Smooth muscle cell (in vitro differentiated cells): ENCODE measurements at regions not wholly inside any gene's neighbourhood (a gene's known extent, or its start where the extent isn't known, plus 50 kb on each side); places are given as distances from the start of the nearest gene placed in this dataset.
"Not testable (repeated sequence)": the region's sequence is repeated elsewhere in the genome, so short reads cannot be mapped to it uniquely, and the experiment has no call there.

Source experiments
- DNase-seq: peaks from one replicate; lab custom pipeline; 2025; ENCODE audit not compliant: unreplicated experiment; lab: John Stamatoyannopoulos, UW
- H2AFZ ChIP-seq: fragments of 200-600 bp; sonication (generic); 2 replicates; pipeline ENCODE4 v1.6.0; 2016; ENCODE audit warnings: antibody characterized with exemption, low read depth, mild to moderate bottlenecking
- H3F3A ChIP-seq: fragments of 200-600 bp; sonication (generic); 2 replicates; pipeline ENCODE4 v1.6.0; 2017; ENCODE audit warnings: antibody characterized with exemption, low read depth
- H3K27ac ChIP-seq: fragments of 200-600 bp; sonication (generic); 2 replicates; pipeline ENCODE4 v1.5.1; 2016; ENCODE audit warnings: low read depth, mild to moderate bottlenecking
- H3K27me3 ChIP-seq: fragments of 200-600 bp; sonication (generic); 2 replicates; pipeline ENCODE4 v1.6.1; 2016; ENCODE audit warnings: low read depth, mild to moderate bottlenecking
- H3K36me3 ChIP-seq: fragments of 200-600 bp; sonication (generic); 2 replicates; pipeline ENCODE4 v1.5.1; 2016; ENCODE audit warnings: low read depth
- H3K4me1 ChIP-seq: fragments of 200-600 bp; sonication (generic); 2 replicates; pipeline ENCODE4 v1.5.1; 2016; ENCODE audit warnings: low read depth
- H3K4me2 ChIP-seq: fragments of 200-600 bp; sonication (generic); 2 replicates; pipeline ENCODE4 v1.6.0; 2016; ENCODE audit warnings: mild to moderate bottlenecking
- H3K4me3 ChIP-seq: fragments of 200-600 bp; sonication (generic); 2 replicates; pipeline ENCODE4 v1.5.1; 2016; ENCODE audit warnings: mild to moderate bottlenecking
- H3K79me2 ChIP-seq: fragments of 200-600 bp; sonication (generic); 2 replicates; pipeline ENCODE4 v1.6.0; 2016; ENCODE audit warnings: low read depth, mild to moderate bottlenecking
- H3K9ac ChIP-seq: fragments of 200-600 bp; sonication (generic); 2 replicates; pipeline ENCODE4 v1.6.0; 2016; ENCODE audit warnings: low read depth
- H3K9me3 ChIP-seq: fragments of 200-600 bp; sonication (generic); replicated peaks from 2 replicates; pipeline ENCODE4 v1.5.1; 2016; ENCODE audit warnings: low read depth
- H4K20me1 ChIP-seq: fragments of 200-600 bp; sonication (generic); 2 replicates; pipeline ENCODE4 v1.6.0; 2016; ENCODE audit warnings: low read depth
- WGBS: methylation state at CpG from one replicate; pipeline ENCODE4 v1.1.7; 2016; ENCODE audit warnings: low lambda C conversion rate; 5-methylcytosine and 5-hydroxymethylcytosine counted together
- TF ChIP-seq, protein P1 (sequence below): fragments of 200-600 bp; sonication (generic); IDR thresholded peaks from 2 replicates; pipeline ENCODE4 v1.5.1; 2017; ENCODE audit warnings: borderline replicate concordance, mild to moderate bottlenecking, antibody characterized with exemption; ENCODE audit not compliant: insufficient read depth, poor library complexity, severe bottlenecking

DNA sequence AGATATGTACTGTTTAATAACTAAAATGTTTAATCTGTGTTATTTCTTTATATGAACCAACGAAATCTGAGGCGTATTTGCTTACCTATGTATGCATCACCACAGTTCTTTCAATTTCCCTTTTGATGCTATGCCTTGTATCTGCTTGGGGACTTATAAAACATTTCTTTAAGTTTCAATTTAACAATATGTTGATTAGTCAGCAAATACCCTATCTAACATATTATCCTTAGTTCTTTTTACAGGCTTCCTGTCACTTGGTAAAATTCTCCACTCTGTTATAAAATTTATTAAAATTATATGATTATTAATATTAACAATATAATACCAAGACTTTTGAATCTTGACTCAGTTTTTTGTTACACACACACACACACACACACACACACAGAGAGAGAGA is 174.3 kb downstream of the CPS1 start:
- H3K9ac ChIP-seq = no peak overlapping the region
- H3K4me1 ChIP-seq = no peaks in the 10 kb centered on the region
- no peaks in the 10 kb centered on the region for H3K79me2 ChIP-seq
- H3K36me3 ChIP-seq = no peaks in the 10 kb centered on the region
- no peaks in the 10 kb centered on the region for H4K20me1 ChIP-seq
- no peaks in the 10 kb centered on the region for H3F3A ChIP-seq
- TF ChIP-seq, protein P1, sequence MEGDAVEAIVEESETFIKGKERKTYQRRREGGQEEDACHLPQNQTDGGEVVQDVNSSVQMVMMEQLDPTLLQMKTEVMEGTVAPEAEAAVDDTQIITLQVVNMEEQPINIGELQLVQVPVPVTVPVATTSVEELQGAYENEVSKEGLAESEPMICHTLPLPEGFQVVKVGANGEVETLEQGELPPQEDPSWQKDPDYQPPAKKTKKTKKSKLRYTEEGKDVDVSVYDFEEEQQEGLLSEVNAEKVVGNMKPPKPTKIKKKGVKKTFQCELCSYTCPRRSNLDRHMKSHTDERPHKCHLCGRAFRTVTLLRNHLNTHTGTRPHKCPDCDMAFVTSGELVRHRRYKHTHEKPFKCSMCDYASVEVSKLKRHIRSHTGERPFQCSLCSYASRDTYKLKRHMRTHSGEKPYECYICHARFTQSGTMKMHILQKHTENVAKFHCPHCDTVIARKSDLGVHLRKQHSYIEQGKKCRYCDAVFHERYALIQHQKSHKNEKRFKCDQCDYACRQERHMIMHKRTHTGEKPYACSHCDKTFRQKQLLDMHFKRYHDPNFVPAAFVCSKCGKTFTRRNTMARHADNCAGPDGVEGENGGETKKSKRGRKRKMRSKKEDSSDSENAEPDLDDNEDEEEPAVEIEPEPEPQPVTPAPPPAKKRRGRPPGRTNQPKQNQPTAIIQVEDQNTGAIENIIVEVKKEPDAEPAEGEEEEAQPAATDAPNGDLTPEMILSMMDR = no peak
- DNase-seq = no peak
- H3K27ac ChIP-seq = no peak overlapping the region
- H2AFZ ChIP-seq = no peak overlapping the region
- H3K27me3 ChIP-seq = no peaks in the 10 kb centered on the region
- no peaks in the 10 kb centered on the region for H3K9me3 ChIP-seq
- H3K4me2 ChIP-seq = no peak overlapping the region
- no peak overlapping the region for H3K4me3 ChIP-seq
- WGBS = 93% methylated on average over 2 of the region's 2 CpGs

DNA sequence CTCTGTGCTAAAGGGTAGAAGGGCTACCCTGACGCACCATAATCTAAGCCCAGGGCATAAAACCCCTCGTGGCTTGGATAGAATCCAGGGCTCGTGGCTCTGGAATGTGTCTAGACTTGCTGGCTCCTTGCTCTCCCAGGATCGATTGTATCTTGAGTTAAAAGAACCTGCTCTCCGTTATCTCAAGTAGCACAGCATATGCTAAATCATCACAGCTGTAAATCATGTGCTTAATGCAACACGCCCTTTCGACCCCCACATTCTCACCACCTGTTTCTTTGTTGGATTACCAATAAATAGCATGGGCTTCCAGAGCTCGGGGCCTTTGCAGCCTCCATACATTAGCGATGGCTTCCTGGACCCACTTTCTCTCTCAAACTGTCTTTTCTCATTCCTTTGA is 190.4 kb downstream of the CPS1 start:
- not testable (repeated sequence) for H3K9ac ChIP-seq, H2AFZ ChIP-seq, H3K4me3 ChIP-seq, H3K4me1 ChIP-seq, H3K27ac ChIP-seq, H3K27me3 ChIP-seq, H3F3A ChIP-seq, H4K20me1 ChIP-seq, H3K36me3 ChIP-seq, H3K4me2 ChIP-seq, H3K79me2 ChIP-seq, DNase-seq, H3K9me3 ChIP-seq
- WGBS = 25% methylated on average over 9 of the region's 9 CpGs

- H3K9ac ChIP-seq = no peak overlapping the region
- 88% methylated on average over 6 of the region's 6 CpGs for WGBS
- no peaks in the 10 kb centered on the region for H3F3A ChIP-seq
- H3K9me3 ChIP-seq = no peaks in the 10 kb centered on the region
- H3K4me1 ChIP-seq = no peaks in the 10 kb centered on the region
- H3K4me3 ChIP-seq = no peak overlapping the region
- no peak overlapping the region for H3K27ac ChIP-seq
- no peak for DNase-seq
- no peaks in the 10 kb centered on the region for H3K27me3 ChIP-seq
- no peak overlapping the region for H3K4me2 ChIP-seq
- no peaks in the 10 kb centered on the region for H3K36me3 ChIP-seq
- H2AFZ ChIP-seq = no peak overlapping the region
- TF ChIP-seq, protein P1 = no peak
- H3K79me2 ChIP-seq = no peaks in the 10 kb centered on the region
- no peaks in the 10 kb centered on the region for H4K20me1 ChIP-seq
These were observed 196.1 kb downstream of the CPS1 start for GRCh38 chr2:210752532-210752931.

- Histone ChIP-seq H4K20me1 (no peaks in the 10 kb centered on the region), H3K9ac (no peak overlapping the region), H3F3A (no peaks in the 10 kb centered on the region), H3K27me3 (no peaks in the 10 kb centered on the region), H2AFZ (no peak overlapping the region), H3K4me2 (no peak overlapping the region), H3K9me3 (no peaks in the 10 kb centered on the region), H3K4me3 (no peak overlapping the region), H3K36me3 (no peaks in the 10 kb centered on the region), H3K79me2 (no peaks in the 10 kb centered on the region), H3K4me1 (no peaks in the 10 kb centered on the region), H3K27ac (no peak overlapping the region)
- TF ChIP-seq, protein P1 = no peak
- DNase-seq = no peak
- WGBS = 91% methylated on average over 3 of the region's 3 CpGs
These were observed 197.0 kb downstream of the CPS1 start for GRCh38 chr2:210753386-210753785.
